Lower leg skin (tissue), 3 donors: ENCODE measurements at regions not wholly inside any gene's neighbourhood (a gene's known extent, or its start where the extent isn't known, plus 50 kb on each side); places are given as distances from the start of the nearest gene placed in this dataset.

Experiments
- CTCF ChIP-seq, 3 donors: fragments of 450-650 bp; IDR thresholded peaks; one replicate each; pipeline ENCODE4 v1.5.1; 2016; ENCODE audit warnings: antibody characterized with exemption in 3 of 3, mild to moderate bottlenecking in 3 of 3, moderate library complexity in 2 of 3
- POLR2A ChIP-seq, 2 donors: fragments of 450-650 bp; IDR thresholded peaks; one replicate each; pipeline ENCODE4 v1.6.1; 2016 to 2017; ENCODE audit warnings: antibody characterized with exemption in 2 of 2, mild to moderate bottlenecking in 1 of 2, moderate library complexity in 1 of 2

- TF ChIP-seq CTCF (IDR thresholded peaks at IDR 0.05): no peak
- no peak for TF ChIP-seq POLR2A (IDR thresholded peaks at IDR 0.05)
These were observed 606.1 kb downstream of the KIF4B start for GRCh38 chr5:155619688-155620087.
